Bronchial epithelial cell (primary cell): ENCODE measurements at regions not wholly inside any gene's neighbourhood (a gene's known extent, or its start where the extent isn't known, plus 50 kb on each side); places are given as distances from the start of the nearest gene placed in this dataset.
"Not testable (repeated sequence)": the region's sequence is repeated elsewhere in the genome, so short reads cannot be mapped to it uniquely, and the experiment has no call there.

Source experiments
- DNase-seq: peaks from one replicate; pipeline ENCODE4 v3.0.0-alpha.2; 2010; ENCODE audit warnings: low read depth
- FAIRE-seq: peaks from 2 replicates; lab custom pipeline; 2011; peaks lifted over from hg19 to GRCh38; lab: Jason Lieb, UNC
- H3K27me3 ChIP-seq: 2 replicates; pipeline ENCODE4 v1.5.1; 2011; ENCODE audit warnings: low read length; ENCODE audit not compliant: control insufficient read depth, insufficient read depth
- H3K36me3 ChIP-seq: 2 replicates; pipeline ENCODE4 v1.5.1; 2011; ENCODE audit warnings: low read length; ENCODE audit not compliant: control insufficient read depth, insufficient read depth
- H3K4me3 ChIP-seq: 2 replicates; pipeline ENCODE4 v1.5.1; 2011; ENCODE audit warnings: mild to moderate bottlenecking, low read depth, low read length, control low read depth
- CTCF ChIP-seq: IDR thresholded peaks from 2 replicates; pipeline ENCODE4 v1.5.1; 2011; ENCODE audit warnings: mild to moderate bottlenecking, moderate library complexity, low read length, control low read depth, inconsistent platforms; ENCODE audit not compliant: insufficient read depth, severe bottlenecking

DNA sequence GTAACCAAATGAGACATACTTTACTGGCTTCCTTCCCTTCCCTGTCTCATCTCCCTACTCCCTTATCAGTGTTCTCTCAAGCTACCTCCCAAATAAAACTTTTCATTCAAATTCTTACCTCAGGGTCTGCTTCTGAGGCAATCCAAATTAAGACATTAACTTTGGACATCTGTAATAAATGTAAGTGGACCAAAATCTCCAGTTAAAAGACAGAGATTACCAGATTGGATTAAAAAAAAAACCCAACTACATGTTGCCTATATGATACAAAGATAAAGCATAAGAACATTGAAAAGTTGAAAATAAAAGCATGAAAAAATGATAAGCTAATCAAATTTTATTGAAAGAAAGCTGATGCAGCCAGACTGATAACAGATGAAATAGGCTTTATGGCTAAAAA is 58.8 kb upstream of the ST3GAL5 start:
- no peaks in the 10 kb centered on the region for H3K27me3 ChIP-seq
- FAIRE-seq (no peak), DNase-seq (no peak)
- no peak for TF ChIP-seq CTCF
- no peaks in the 10 kb centered on the region for H3K36me3 ChIP-seq
- H3K4me3 ChIP-seq = no peak overlapping the region

DNA sequence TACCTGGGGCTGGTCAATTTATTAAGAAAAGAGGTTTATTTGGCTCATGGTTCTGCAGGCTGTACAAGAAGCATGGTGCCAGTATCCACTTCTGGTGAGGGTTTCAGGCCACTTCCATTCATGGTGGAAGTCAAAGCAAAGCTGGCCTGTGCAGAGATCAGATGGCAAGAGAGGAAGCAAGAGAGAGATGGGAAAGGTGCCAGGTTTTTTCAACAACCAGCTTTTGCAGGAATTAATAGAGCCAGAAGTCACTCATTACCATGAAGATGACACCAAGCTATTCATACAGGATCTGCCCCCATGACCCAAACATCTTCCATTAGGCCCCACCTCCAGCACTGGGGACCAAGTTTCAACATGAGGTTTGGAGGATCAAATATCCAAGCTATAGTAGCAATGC is 56.8 kb upstream of the ST3GAL5 start:
- DNase-seq = no peak
- H3K4me3 ChIP-seq = no peak overlapping the region
- H3K27me3 ChIP-seq = no peaks in the 10 kb centered on the region
- H3K36me3 ChIP-seq = no peaks in the 10 kb centered on the region
- FAIRE-seq = peak; percentile 40
- no peak for TF ChIP-seq CTCF

DNA sequence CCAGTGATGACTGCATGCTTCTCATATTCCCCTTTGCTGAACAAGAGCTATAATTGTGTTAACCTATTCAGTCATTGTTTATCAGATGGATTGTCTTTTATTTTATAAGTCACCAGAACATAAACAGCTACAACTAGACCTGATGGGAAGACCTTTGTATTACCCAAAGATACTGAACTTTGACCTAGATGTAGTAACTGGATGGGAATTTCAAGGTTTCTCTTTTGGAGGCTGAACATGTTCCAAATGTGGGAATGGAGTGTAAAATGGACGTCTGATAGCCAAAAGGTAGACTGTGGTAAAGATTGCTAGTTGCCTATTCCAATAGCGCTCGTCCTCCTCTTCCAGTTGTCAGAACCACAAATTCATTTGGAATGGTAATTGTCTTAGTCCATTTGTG is 56.4 kb upstream of the ST3GAL5 start:
- H3K36me3 ChIP-seq = no peaks in the 10 kb centered on the region
- no peak for TF ChIP-seq CTCF
- H3K27me3 ChIP-seq = no peaks in the 10 kb centered on the region
- FAIRE-seq (no peak), DNase-seq (no peak)
- H3K4me3 ChIP-seq = no peak overlapping the region

GRCh38 chr2:85942346-85942957 is 53.7 kb upstream of the ST3GAL5 start:
- no peak for TF ChIP-seq CTCF
- Histone ChIP-seq H3K4me3 (no peak overlapping the region), H3K36me3 (no peaks in the 10 kb centered on the region), H3K27me3 (no peaks in the 10 kb centered on the region)
- DNase-seq = no peak
- no peak for FAIRE-seq

- H3K36me3 ChIP-seq, H3K27me3 ChIP-seq, DNase-seq, H3K4me3 ChIP-seq, FAIRE-seq: not testable (repeated sequence)
These were observed 52.7 kb upstream of the ST3GAL5 start for GRCh38 chr2:85941490-85941889.

DNA sequence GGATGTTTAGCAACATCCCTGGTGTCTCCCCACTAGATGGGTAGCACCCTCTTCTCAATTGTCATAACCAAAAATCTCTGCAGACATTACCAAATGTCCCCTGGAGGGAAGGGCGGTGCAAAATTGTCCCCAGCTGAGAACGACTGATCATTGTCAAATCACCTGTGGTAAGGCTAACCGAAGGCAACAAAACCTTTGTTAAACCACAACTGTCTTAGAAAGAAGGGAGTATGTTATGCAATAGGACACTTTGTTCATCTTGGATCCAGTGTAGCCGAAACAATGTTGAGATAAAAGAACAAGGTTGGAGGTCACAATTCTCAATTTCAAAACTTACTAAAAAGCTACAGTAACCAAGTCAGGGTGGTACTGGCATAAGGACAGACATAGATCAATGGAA is 50.3 kb upstream of the ST3GAL5 start:
- no peak for DNase-seq
- Histone ChIP-seq H3K27me3 (no peaks in the 10 kb centered on the region), H3K36me3 (no peaks in the 10 kb centered on the region), H3K4me3 (no peak overlapping the region)
- no peak for TF ChIP-seq CTCF
- no peak for FAIRE-seq
